HepG2 (cell line): ENCODE measurements at regions not wholly inside any gene's neighbourhood (a gene's known extent, or its start where the extent isn't known, plus 50 kb on each side); places are given as distances from the start of the nearest gene placed in this dataset.

Experiments used
- ATAC-seq: fragments of 200-7000 bp; cut with Tn5 transposase; 3 replicates; pipeline ENCODE4 v1.9.1; 2020; ENCODE audit warnings: mild to moderate bottlenecking, moderate library complexity
- BruUV-seq: library from RNA; stranded (reverse); fragments of 400-500 nt; replicated peaks from 2 replicates; lab custom pipeline; 2021; lab: Mats Ljungman, UMichigan
- CTCF ChIA-PET: fragments of 300-600 bp; formaldehyde crosslinking; extraction: SDS; loops from one replicate; lab custom pipeline; 2021; ENCODE audit warnings: low total read pairs, inconsistent platforms, low intra/inter-chr PET ratio; lab: Yijun Ruan, JAX
- POLR2A ChIA-PET: fragments of 350-600 bp; sonication (Branson Sonifier 250); formaldehyde crosslinking; loops from one replicate; lab custom pipeline; 2020; ENCODE audit warnings: antibody characterized with exemption, inconsistent platforms; lab: Yijun Ruan, JAX
- DNase-seq: peaks from one replicate; pipeline ENCODE4 v3.0.0-alpha.2; 2015; ENCODE audit warnings: low spot score
- FAIRE-seq: peaks from 3 replicates; lab custom pipeline; 2011; peaks lifted over from hg19 to GRCh38; lab: Jason Lieb, UNC
- H2AFZ ChIP-seq: one replicate; pipeline ENCODE4 v1.6.1; 2011; ENCODE audit warnings: low read length, inconsistent platforms
- H3K27ac ChIP-seq: fragments of 300-600 bp; 3 replicates; pipeline ENCODE4 v1.8.0; 2011; ENCODE audit warnings: mixed run types, mild to moderate bottlenecking, mixed read lengths, low read length, inconsistent platforms; ENCODE audit not compliant: insufficient read depth; ENCODE audit errors: extremely low read length
- H3K27me3 ChIP-seq, 2 experiments: fragments of 200-600 bp in 1 of 2; 2 replicates in 1 of 2; 3 replicates in 1 of 2; pipeline versions ENCODE4 v1.6.0 to v1.8.0; 2011; ENCODE audit warnings: low read length in 2 of 2, mild to moderate bottlenecking in 2 of 2, moderate library complexity in 2 of 2, inconsistent platforms in 1 of 2; ENCODE audit not compliant: insufficient read depth in 2 of 2, control insufficient read depth in 1 of 2
- H3K36me3 ChIP-seq, 2 experiments: fragments of 200-600 bp in 1 of 2; replicated peaks in 1 of 2; 2 replicates in 1 of 2; 3 replicates in 1 of 2; pipeline versions ENCODE4 v1.5.1 to v1.8.0; 2011; ENCODE audit warnings: low read length in 2 of 2, inconsistent platforms in 1 of 2; ENCODE audit not compliant: insufficient read depth in 2 of 2, control insufficient read depth in 1 of 2
- H3K4me1 ChIP-seq: 2 replicates; pipeline ENCODE4 v1.5.1; 2012; ENCODE audit warnings: low read length, inconsistent platforms; ENCODE audit not compliant: insufficient read depth
- H3K4me2 ChIP-seq: 2 replicates; pipeline ENCODE4 v1.6.0; 2011; ENCODE audit warnings: low read depth, low read length, inconsistent platforms
- H3K4me3 ChIP-seq, 3 experiments: fragments of 200-600 bp in 1 of 3; sonication (generic), shearing (Covaris generic) in 1 of 3; replicated peaks in 1 of 3; 2 replicates each; pipeline ENCODE4 v1.5.1; 2011 to 2016; ENCODE audit warnings: low read length in 3 of 3, inconsistent platforms in 2 of 3, low read depth in 2 of 3, mild to moderate bottlenecking in 2 of 3, control low read depth in 1 of 3, mixed read lengths in 1 of 3; ENCODE audit not compliant: insufficient read depth in 1 of 3
- H3K79me2 ChIP-seq: one replicate; pipeline ENCODE4 v1.6.1; 2011; ENCODE audit warnings: low read length, inconsistent platforms; ENCODE audit not compliant: insufficient read depth
- H3K9ac ChIP-seq: 2 replicates; pipeline ENCODE4 v1.6.0; 2011; ENCODE audit warnings: mild to moderate bottlenecking, low read depth, low read length, inconsistent platforms; ENCODE audit not compliant: insufficient read depth
- H3K9me3 ChIP-seq: 2 replicates; pipeline ENCODE4 v1.5.1; 2012; ENCODE audit warnings: mild to moderate bottlenecking, low read length
- H4K20me1 ChIP-seq: 2 replicates; pipeline ENCODE4 v1.6.0; 2011; ENCODE audit warnings: inconsistent platforms, mild to moderate bottlenecking, low read length, moderate library complexity; ENCODE audit not compliant: insufficient read depth
- CEBPG ChIP-seq: IDR thresholded peaks from 2 replicates; pipeline ENCODE4 v1.6.1; 2016
- ELK4 ChIP-seq: sonication (generic); formaldehyde crosslinking; IDR thresholded peaks from 2 replicates; pipeline ENCODE4 v1.9.0; 2021; ENCODE audit warnings: missing genetic modification reagents, borderline replicate concordance
- ETV5 ChIP-seq: IDR thresholded peaks from 2 replicates; pipeline ENCODE4 v1.6.1; 2018; ENCODE audit warnings: missing biosample characterization, missing genetic modification reagents, inconsistent platforms, borderline replicate concordance
- MEF2D ChIP-seq: sonication (generic); formaldehyde crosslinking; IDR thresholded peaks from 2 replicates; pipeline ENCODE4 v1.5.1; 2020; ENCODE audit warnings: mild to moderate bottlenecking, missing genetic modification reagents
- NFE2L2 ChIP-seq: fragments of 150-350 bp; IDR thresholded peaks from 2 replicates; pipeline ENCODE4 v1.6.1; 2014; ENCODE audit warnings: low read length
- PHF21A ChIP-seq: sonication (generic); formaldehyde crosslinking; IDR thresholded peaks from 2 replicates; pipeline ENCODE4 v1.5.0; 2020; ENCODE audit warnings: mild to moderate bottlenecking, missing genetic modification reagents
- POLR2G ChIP-seq: fragments of 200-400 bp; formaldehyde crosslinking; IDR thresholded peaks from 2 replicates; pipeline ENCODE4 v1.6.1; 2018; ENCODE audit warnings: mild to moderate bottlenecking, low read depth, low read length, moderate library complexity
- SIX1 ChIP-seq: sonication (generic); formaldehyde crosslinking; IDR thresholded peaks from 2 replicates; pipeline ENCODE4 v1.4.0; 2020; ENCODE audit warnings: missing genetic modification reagents, borderline replicate concordance
- ZBTB21 ChIP-seq: sonication (generic); formaldehyde crosslinking; IDR thresholded peaks from 2 replicates; pipeline ENCODE4 v1.4.0; 2020; ENCODE audit warnings: missing genetic modification reagents
- ZNF225 ChIP-seq: sonication (generic); formaldehyde crosslinking; IDR thresholded peaks from 2 replicates; pipeline ENCODE4 v1.4.0; 2020; ENCODE audit warnings: mild to moderate bottlenecking, missing genetic modification reagents
- ZNF230 ChIP-seq: sonication (generic); formaldehyde crosslinking; IDR thresholded peaks from 2 replicates; pipeline ENCODE4 v1.4.0; 2020; ENCODE audit warnings: mild to moderate bottlenecking, missing genetic modification reagents
- ZNF350 ChIP-seq: sonication (generic); formaldehyde crosslinking; IDR thresholded peaks from 2 replicates; pipeline ENCODE4 v1.4.0; 2020; ENCODE audit warnings: mild to moderate bottlenecking, low read depth, missing genetic modification reagents, borderline replicate concordance
- ZNF629 ChIP-seq: sonication (generic); formaldehyde crosslinking; conservative IDR thresholded peaks from 2 replicates; pipeline ENCODE4 v1.5.0; 2020; ENCODE audit warnings: missing genetic modification reagents
- ZNF652 ChIP-seq: IDR thresholded peaks from 2 replicates; pipeline ENCODE4 v1.6.1; 2016; ENCODE audit warnings: low read depth, borderline replicate concordance
- ZNF740 ChIP-seq: sonication (generic); formaldehyde crosslinking; IDR thresholded peaks from 2 replicates; pipeline ENCODE4 v1.4.0; 2020; ENCODE audit warnings: missing genetic modification reagents
- ZNF75D ChIP-seq: sonication (generic); formaldehyde crosslinking; IDR thresholded peaks from 2 replicates; pipeline ENCODE4 v1.8.1; 2023; ENCODE audit warnings: missing genetic modification reagents, mild to moderate bottlenecking, borderline replicate concordance
- ZNF777 ChIP-seq: sonication (generic); formaldehyde crosslinking; IDR thresholded peaks from 2 replicates; pipeline ENCODE4 v1.4.0; 2020; ENCODE audit warnings: missing genetic modification reagents
- ZZZ3 ChIP-seq: sonication (generic); formaldehyde crosslinking; IDR thresholded peaks from 2 replicates; pipeline ENCODE4 v1.4.0; 2020; ENCODE audit warnings: missing genetic modification reagents, mild to moderate bottlenecking, borderline replicate concordance
- WGBS: methylation state at CpG from one replicate; pipeline ENCODE4 v1.1.6; 2017; ENCODE audit warnings: low lambda C conversion rate; 5-methylcytosine and 5-hydroxymethylcytosine counted together
- in situ Hi-C: cut with HindIII; loops from 2 replicates; pipeline ENCODE4 v1.10.0; 2017; ENCODE audit warnings: low pct_unique_long_range_greater_than_20kb; ENCODE audit not compliant: extremely low pct_ligation_motif_present
- intact Hi-C: fragments of 100-400 bp; cut with micrococcal nuclease; formaldehyde crosslinking; loops from one replicate; pipeline ENCODE4 v1.10.0; 2022; ENCODE audit not compliant: unreplicated experiment

- Histone ChIP-seq H3K4me2 (peak overlapping the region; percentile 44), H2AFZ (no peak overlapping the region), H3K27me3 (no peaks in the 10 kb centered on the region), H3K79me2 (peaks cover 93% of the 10 kb centered on the region), H3K9me3 (no peaks in the 10 kb centered on the region), H3K4me1 (peaks cover 52% of the 10 kb centered on the region), H3K36me3 (0 out of 5 replicates have a peak, but pooled peaks cover 0 to 4% of the 10 kb centered on the region in 2 experiments), H3K4me3 (no peak overlapping the region; a peak in 1 of 6 replicates), H3K27ac (no peak overlapping the region), H3K9ac (0 out of 2 replicates have a peak overlapping the region, but pooled peaks have one; percentile 9), H4K20me1 (no peaks in the 10 kb centered on the region; the same call in 1 of the 2 replicates)
- no TSS peak for BruUV-seq
- FAIRE-seq (no peak), DNase-seq (no peak), ATAC-seq (no peak)
- CTCF ChIA-PET, result no interaction called here
- POLR2A ChIA-PET, result no interaction called here
- WGBS, result 73% methylated on average over 1 of the region's 1 CpG
- TF ChIP-seq ZNF75D (CRISPR knock-in tag) (no peak), MEF2D (CRISPR knock-in tag) (no peak), ZZZ3 (CRISPR knock-in tag) (no peak), NFE2L2 (no peak), CEBPG (no peak), ZNF230 (no peak), ZBTB21 (CRISPR knock-in tag) (no peak)
- intact Hi-C loops, result no loop called here
- in situ Hi-C loops, result no loop called here
These were observed 62.2 kb downstream of the KCNRG start for GRCh38 chr13:50077431-50077830.

- FAIRE-seq, result no peak
- 0 out of 5 replicates have a peak, but pooled peaks cover 0 to 4% of the 10 kb centered on the region in 2 experiments for H3K36me3 ChIP-seq
- in situ Hi-C loops, result no loop called here
- no TSS peak for BruUV-seq
- ChIA-PET POLR2A (interaction anchor here (1.0 to 5.2 kb wide), 2 partner anchors 81 to 142 kb away, joined by 3 to 39 read pairs; partner anchors contain the start of genes SPRYD7 and TRIM13), CTCF (no interaction called here)
- 27% methylated on average over 3 of the region's 3 CpGs for WGBS
- peak overlapping the region; percentile 96 for H3K27ac ChIP-seq
- H3K79me2 ChIP-seq, result peaks cover 91% of the 10 kb centered on the region
- ATAC-seq, result no peak
- peak overlapping the region; percentile 76 for H3K4me2 ChIP-seq
- DNase-seq, result no peak
- peak overlapping the region; percentile 78 to 93 (median 91); a peak in 5 of 6 replicates for H3K4me3 ChIP-seq
- no peak overlapping the region for H2AFZ ChIP-seq
- peaks cover 51% of the 10 kb centered on the region for H3K4me1 ChIP-seq
- H3K27me3 ChIP-seq, result no peaks in the 10 kb centered on the region; a peak in 1 of 5 replicates
- no peaks in the 10 kb centered on the region for H3K9me3 ChIP-seq
- no peaks in the 10 kb centered on the region; the same call in 1 of the 2 replicates for H4K20me1 ChIP-seq
- peak overlapping the region; percentile 92 for H3K9ac ChIP-seq
- intact Hi-C loops, result no loop called here
- TF ChIP-seq ZNF740 (CRISPR knock-in tag) (no peak), ZNF629 (no peak), ELK4 (CRISPR knock-in tag) (no peak), PHF21A (no peak), ZNF777 (CRISPR knock-in tag) (no peak), ZNF225 (CRISPR knock-in tag) (no peak), ZNF350 (CRISPR knock-in tag) (no peak), SIX1 (CRISPR knock-in tag) (no peak), POLR2G (no peak), ZNF652 (CRISPR knock-in tag) (no peak), ETV5 (CRISPR knock-in tag) (no peak)
These were observed 63.1 kb downstream of the KCNRG start for GRCh38 chr13:50078231-50078894.
